HG02870 (cell line): ENCODE measurements at regions not wholly inside any gene's neighbourhood (a gene's known extent, or its start where the extent isn't known, plus 50 kb on each side); places are given as distances from the start of the nearest gene placed in this dataset.

Source experiments
- ATAC-seq: cut with Tn5 transposase; IDR thresholded peaks from one replicate; pipeline ENCODE4 v1.9.1; 2021; ENCODE audit warnings: mild to moderate bottlenecking, moderate library complexity; ENCODE audit not compliant: unreplicated experiment

- ATAC-seq: no peak
Observed at GRCh38 chr21:24050231-24050630, 1557.0 kb downstream of the MRPL39 start.

DNA sequence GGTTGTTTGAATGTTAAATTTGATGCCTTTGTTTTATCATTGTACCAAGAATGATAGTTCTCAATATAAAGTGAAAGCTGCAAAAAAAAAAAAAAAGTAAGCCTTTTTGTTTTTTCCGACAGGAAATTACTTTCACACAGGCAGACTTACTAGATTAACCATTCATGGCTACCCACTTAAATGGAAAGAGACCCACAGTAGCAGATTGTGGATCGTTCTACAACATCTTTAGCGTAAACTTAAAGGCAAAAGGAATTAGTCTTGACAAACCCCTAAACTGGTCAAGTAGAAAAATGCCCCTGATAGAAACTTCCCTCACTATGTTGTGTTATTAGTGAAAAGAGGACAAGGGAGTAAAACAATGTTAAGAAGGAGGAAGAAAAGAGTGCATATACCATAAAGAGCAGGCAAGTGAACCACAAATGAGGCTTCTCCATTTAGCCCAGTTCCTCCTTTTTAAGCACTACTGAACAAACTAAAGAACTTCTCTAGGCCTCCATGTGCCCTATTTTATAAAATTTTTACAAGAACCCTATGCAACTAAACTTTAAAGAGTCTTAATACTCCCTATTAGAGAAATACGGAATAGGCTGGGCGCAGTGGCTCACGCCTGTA, 1560.3 kb downstream of the MRPL39 start:
- ATAC-seq: no peak

GRCh38 chr21:24045775-24046215, 1561.5 kb downstream of the MRPL39 start:
- ATAC-seq: no peak

GRCh38 chr21:24045373-24045772, 1561.9 kb downstream of the MRPL39 start:
- ATAC-seq: no peak

GRCh38 chr21:24042687-24043086, 1564.6 kb downstream of the MRPL39 start:
- ATAC-seq: no peak

DNA sequence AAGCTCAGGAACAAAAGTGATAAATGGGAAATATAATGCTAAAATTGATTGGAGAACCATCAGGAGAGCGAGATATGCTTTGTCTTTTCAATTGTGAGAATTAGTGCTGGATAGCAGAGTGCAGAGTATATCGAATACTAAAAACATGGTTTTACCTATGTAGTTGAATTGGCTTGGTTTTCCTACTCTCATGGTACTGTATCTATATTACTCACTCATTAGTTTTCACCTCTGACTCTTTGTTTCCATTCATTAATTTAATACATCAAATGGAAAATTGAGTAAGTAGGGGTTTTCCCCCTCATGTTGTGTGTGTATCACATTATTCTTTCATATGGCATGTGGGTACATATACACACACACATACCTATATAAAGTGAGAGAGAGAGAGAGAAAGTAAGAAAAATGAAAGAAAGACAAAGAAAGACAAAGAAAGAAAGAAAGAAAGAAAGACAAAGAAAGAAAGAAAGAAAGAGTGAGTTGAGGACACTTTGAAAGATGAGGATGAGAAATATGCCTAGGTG, 1574.5 kb downstream of the MRPL39 start:
- ATAC-seq: no peak

DNA sequence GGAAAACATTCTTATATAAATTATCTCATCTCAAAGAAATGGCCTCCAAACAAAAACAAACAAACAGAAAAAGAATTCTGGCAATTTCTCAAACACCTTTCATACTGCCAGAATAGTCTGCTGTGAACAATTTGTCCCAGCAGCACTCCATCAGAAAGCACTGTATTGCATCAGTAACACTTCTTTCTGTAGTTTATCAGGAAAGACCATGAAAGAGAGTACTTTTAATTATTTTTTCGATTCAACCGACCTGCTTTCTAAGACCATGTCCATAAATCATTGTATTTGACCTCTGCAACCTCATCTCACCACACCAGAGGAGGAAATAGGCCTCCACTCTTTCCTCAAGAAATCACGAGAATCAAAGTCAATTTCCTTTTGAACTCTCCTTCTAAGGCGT, 1579.9 kb downstream of the MRPL39 start:
- no peak for ATAC-seq

- no peak for ATAC-seq
Observed at GRCh38 chr21:24025101-24025500, 1582.2 kb downstream of the MRPL39 start.

DNA sequence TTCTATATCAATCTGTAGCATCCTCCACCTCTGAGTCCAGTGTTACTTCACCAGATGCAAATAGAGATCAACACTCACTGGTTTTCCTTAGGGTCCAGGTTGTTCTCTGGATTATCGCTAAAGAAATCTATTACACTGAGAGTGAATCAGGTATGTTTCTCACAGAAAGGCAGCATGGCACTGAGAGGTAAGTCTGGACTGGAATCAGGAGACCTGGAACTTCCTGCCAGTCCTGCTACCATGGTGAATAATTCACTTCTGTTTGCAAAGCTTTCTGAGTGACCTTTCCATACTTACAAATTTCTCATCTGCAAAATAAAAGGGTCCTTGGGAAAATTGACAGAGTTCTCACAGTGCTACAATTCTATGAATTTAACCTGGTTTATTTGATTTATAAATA, 1583.3 kb downstream of the MRPL39 start:
- no peak for ATAC-seq

- no peak for ATAC-seq
Observed at GRCh38 chr21:24023402-24023801, 1583.9 kb downstream of the MRPL39 start.

DNA sequence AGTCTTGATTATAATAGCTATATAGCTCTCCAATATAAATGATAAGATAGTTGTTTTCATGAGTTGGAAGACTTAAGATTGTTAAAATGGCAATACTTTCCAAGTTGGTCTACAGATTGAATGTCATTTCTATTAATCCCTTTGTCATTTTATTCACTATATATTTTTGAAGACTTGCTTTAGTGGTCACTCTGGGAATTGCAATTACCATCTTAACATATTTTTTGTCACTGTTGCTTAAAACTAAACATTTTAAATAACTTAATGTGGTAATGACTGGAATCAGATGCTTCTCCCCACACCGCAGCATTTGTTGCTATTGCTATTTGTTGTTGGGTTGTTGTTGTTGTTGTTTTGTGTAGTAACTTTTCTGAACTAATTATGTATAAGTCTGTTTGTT, 1592.9 kb downstream of the MRPL39 start:
- no peak for ATAC-seq

DNA sequence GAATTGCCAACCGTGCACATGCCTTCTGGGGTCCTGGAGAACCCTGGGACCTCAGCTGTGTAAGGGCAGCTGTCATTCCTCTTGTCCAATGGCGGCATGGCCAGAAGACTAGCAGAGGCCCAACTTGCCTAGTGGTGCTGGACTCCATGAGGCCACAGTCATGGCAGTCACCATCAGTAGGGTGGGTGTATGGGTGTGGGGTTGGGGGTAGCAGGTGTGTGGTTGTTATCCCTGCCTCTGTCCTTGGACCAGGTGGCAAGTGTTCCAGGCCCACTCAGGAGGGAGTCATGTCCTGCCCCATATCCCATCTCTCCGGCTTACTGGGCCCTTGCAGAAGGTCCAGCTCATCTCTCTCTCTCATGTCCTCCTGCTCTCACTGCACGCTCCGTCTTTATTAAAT, 1596.2 kb downstream of the MRPL39 start:
- no peak for ATAC-seq

- ATAC-seq: no peak
Observed at GRCh38 chr21:24007592-24007991, 1599.7 kb downstream of the MRPL39 start.

DNA sequence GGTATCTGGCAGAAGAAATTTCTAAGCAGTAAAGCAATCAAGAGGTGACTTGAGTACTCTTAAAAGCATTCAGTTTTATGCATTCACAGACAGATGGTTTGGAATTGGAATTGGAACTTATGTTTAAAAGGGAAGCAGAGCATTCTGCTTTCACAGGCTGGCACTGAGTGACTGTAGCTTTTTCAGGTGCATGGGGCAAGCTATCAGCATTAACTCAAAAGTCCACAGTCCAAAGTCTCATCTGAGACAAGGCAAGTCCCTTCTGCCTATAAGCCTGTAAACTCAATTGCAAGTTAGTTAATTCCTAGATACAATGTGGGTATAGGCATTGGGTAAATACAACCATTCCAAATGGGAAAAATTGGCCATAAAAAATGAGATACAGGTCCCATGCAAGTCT, 1620.3 kb downstream of the MRPL39 start:
- ATAC-seq: no peak

DNA sequence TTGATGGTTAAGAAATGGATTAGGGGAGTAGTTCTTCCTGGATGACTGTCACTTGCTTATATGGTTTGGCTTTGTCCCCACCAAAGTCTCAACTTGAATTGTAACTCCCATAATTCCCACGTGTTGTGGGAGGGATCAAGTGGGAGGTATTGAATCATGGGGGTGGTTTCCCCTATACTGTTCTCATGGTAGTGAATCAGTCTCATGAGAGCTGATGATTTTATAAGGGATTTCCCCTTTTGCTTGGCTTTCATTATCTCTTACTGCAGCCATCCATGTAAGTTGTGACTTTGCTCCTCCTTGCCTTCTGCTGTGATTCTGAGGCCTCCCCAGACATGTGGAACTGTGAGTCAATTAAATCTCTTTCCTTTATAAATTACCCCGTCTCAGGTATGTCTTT, 1621.1 kb downstream of the MRPL39 start:
- no peak for ATAC-seq

GRCh38 chr21:23982546-23982945, 1624.7 kb downstream of the MRPL39 start:
- ATAC-seq: no peak

- no peak for ATAC-seq
Observed at GRCh38 chr21:23977971-23978370, 1629.3 kb downstream of the MRPL39 start.

DNA sequence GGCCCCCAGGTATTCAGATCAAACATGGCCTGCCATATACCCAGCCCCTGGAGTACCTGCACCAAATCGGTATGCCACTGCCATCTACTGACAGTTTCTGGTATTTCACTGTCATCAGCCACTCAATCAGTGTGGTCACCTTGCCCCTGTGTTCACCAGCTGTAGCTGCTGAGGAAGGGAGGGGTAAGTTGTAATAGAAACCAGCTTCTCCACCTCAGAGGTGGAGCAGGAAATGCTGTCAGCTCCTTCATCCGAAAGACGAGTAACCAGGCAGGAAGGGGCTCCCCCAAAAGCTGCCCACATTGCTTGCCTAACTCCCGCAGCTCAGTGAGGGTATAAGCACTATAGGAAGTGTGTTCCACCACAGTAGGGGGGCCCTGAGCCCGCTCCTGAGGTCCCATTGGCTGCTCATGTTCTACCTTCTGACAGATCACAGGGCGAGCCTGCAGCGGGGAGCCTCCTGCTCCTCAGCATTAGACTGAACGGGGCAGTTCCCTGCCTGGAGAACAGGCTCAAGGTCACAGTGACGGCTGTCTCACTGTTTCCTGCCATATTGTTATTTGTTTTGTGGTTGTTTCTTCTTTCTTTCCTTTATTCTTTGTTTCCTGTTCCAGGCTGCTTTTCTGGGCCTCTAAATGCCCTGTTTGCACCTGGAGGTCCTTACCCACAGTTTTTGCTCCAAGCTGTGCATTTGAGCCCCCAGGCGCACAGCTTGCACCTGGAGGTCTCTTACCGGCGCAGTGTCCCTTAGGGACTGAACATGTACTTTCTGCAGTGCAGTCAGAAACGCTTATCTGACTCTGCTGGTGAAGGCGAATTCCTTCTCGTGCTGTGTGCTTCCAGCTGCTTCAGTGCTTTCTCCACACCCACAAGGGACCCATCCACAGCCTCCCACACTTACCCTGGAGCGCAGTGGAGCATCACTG, 1638.3 kb downstream of the MRPL39 start:
- ATAC-seq: peak; percentile 96

DNA sequence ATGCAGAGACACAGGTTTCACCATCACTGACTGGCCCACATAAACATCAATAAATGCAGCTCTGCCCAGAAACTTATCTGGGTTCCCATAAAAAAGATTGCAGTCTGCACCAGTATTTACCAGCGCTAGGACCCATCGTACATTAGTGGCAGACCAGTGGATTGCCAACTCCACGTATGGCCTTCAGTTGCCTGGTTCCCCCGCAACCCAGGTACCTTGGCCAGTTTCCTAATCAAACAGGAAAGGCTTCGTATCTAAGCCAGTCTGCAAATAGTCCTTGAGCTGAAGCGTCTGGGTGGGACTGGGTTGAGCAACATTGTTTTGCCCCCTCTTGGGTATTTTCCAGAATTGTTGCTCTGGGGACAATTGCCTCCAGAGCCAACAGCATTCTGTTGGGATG, 1639.3 kb downstream of the MRPL39 start:
- ATAC-seq: no peak

DNA sequence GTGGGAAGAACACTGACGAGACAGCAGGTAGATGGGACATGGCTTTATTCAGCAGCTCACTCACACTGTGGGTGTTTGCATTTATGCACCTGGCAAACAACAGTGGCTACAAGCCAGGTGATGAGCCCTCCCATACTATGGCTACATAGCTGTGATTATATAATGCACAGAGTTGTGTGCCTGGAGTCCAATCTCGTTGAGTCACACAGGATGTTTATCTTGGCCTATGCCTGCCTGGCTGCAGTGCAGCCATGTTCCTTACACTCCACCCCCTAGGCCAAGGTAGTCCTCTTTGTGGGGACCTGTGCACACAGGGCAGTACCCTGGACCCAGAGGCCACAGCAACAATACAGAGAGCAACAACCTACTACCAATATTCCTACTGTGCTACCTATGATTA, 1643.8 kb downstream of the MRPL39 start:
- ATAC-seq: no peak

- ATAC-seq: no peak
Observed at GRCh38 chr21:23960769-23961168, 1646.5 kb downstream of the MRPL39 start.
